Neural cell (in vitro differentiated cells): ENCODE measurements at regions not wholly inside any gene's neighbourhood (a gene's known extent, or its start where the extent isn't known, plus 50 kb on each side); places are given as distances from the start of the nearest gene placed in this dataset.

Source experiments
- EP300 ChIP-seq: fragments of 450-650 bp; conservative IDR thresholded peaks from 2 replicates; pipeline ENCODE4 v1.6.1; 2014; ENCODE audit warnings: antibody characterized with exemption, mild to moderate bottlenecking, moderate library complexity; ENCODE audit not compliant: poor library complexity, severe bottlenecking
- TF ChIP-seq, protein P1 (sequence below): fragments of 450-650 bp; IDR thresholded peaks from 2 replicates; pipeline ENCODE4 v1.5.1; 2014; ENCODE audit warnings: antibody characterized with exemption, mild to moderate bottlenecking, moderate library complexity; ENCODE audit not compliant: poor library complexity, severe bottlenecking

DNA sequence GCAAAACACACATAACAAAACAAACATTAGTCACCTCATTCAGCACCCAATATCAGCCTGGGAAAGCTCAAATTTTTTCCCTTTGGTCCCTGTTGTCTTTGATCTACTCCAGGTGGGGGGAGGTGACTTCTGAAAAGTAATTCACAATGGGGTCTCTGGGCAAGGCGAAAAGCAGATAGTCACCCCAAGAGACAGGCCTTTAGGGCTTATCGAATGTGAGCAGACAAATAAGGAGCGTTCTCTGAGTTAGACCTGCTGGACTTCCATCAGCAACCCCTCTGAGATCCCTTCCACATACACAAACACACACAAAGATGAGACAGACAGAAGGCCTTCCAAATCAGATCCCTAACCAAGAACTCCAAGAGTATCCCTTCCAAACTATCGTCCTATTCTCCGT, 171.0 kb upstream of the SMAD3 start:
- no peak for TF ChIP-seq EP300
- TF ChIP-seq, protein P1, sequence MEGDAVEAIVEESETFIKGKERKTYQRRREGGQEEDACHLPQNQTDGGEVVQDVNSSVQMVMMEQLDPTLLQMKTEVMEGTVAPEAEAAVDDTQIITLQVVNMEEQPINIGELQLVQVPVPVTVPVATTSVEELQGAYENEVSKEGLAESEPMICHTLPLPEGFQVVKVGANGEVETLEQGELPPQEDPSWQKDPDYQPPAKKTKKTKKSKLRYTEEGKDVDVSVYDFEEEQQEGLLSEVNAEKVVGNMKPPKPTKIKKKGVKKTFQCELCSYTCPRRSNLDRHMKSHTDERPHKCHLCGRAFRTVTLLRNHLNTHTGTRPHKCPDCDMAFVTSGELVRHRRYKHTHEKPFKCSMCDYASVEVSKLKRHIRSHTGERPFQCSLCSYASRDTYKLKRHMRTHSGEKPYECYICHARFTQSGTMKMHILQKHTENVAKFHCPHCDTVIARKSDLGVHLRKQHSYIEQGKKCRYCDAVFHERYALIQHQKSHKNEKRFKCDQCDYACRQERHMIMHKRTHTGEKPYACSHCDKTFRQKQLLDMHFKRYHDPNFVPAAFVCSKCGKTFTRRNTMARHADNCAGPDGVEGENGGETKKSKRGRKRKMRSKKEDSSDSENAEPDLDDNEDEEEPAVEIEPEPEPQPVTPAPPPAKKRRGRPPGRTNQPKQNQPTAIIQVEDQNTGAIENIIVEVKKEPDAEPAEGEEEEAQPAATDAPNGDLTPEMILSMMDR: no peak
